GM18499 (cell line): ENCODE measurements at regions not wholly inside any gene's neighbourhood (a gene's known extent, or its start where the extent isn't known, plus 50 kb on each side); places are given as distances from the start of the nearest gene placed in this dataset.

ENCODE experiments used
- ATAC-seq: cut with Tn5 transposase; IDR thresholded peaks from one replicate; pipeline ENCODE4 v1.9.1; 2021; ENCODE audit warnings: moderate number of reproducible peaks; ENCODE audit not compliant: insufficient read depth, unreplicated experiment

DNA sequence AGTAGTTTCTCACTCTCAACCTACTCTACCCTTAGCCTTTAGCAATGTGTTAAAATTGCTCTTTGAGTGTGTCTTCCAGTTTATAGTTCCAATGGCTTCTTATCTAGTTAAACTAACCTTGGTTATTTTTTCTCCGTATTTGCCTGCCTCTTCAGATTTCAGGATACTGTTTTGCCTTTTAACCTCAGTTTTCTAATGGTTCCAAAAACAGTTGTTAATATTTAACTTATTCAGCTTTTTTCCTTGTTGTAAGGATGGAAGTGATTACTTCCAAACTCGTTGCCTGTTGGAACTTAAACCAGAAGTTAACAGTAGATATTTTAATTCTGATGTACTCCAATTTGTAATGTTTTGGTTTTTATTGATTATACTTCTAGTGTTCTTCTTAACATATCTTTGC, 1574.9 kb downstream of the HACE1 start:
- ATAC-seq, result no peak

DNA sequence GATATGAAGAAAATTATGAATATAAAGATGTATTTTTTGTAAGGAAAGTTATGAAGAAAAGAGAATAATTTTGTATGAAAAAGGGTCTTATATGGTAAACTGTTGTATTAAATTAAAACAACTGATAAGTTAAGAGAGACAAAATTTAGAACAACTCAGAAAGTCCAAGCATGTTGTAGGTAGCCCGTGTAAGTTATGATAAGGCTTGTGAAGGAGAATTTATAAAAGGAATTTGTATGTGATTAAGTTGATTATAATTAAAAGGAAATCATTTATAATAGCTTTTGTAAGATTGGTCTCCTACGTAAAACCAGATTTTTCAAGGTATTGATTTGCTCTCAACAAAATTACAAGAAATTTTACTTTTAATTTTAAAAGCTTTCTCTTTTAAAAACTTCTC, 1579.3 kb downstream of the HACE1 start:
- no peak for ATAC-seq

DNA sequence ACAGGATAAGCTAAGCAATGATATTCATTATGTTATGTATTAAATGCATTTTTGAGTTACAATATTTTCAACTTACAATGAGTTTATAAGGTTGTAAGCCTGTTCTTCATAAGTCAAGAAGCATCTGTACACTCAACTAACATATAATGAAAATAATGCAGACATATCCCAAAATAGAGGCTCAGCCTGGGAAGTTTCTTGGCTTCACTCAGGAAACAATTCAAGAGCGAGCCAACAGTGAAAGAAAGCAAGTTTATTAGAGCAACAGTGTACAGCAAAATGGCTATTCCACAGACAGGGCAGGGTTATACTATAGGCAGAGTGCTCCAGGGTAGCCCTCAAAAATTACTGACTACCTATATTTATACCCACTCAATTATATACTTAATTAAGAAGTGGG, 1581.8 kb downstream of the HACE1 start:
- no peak for ATAC-seq

DNA sequence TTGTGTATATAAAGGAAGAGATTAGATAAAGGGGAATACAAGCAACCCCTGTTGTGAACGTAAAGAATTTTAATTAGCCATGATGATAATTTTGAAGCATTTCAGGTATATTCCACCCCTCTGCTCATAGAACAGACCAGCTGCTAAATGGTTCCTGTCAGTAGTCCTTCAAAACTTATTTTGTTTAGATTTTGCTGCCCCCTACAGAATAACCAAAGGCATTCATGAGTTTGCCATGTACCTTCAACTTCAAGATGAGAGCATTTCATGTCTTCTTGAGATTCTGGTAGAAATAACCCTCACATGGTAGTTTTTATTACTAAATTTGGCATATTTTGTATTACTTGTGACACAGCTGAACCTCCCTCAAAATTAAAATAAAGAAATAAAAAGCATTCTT, 1586.7 kb downstream of the HACE1 start:
- ATAC-seq, result no peak

DNA sequence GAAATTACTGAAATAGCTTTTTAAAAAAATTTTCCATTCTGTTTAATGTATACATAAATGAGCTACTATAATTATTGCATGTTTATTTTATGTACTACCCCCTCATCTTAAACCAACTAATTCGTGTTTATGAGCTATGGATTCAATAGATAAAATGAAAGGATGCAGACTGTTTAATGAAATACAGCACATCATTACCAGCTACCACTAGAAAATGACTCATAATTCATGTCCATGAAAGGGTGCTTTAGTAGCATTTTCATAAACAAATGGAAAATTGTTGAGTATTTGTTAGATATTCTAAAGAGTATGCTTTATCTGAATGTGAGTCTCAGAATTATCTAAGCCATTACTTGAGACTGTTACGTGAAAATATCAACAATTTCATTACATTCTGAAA, 1590.1 kb downstream of the HACE1 start:
- no peak for ATAC-seq

DNA sequence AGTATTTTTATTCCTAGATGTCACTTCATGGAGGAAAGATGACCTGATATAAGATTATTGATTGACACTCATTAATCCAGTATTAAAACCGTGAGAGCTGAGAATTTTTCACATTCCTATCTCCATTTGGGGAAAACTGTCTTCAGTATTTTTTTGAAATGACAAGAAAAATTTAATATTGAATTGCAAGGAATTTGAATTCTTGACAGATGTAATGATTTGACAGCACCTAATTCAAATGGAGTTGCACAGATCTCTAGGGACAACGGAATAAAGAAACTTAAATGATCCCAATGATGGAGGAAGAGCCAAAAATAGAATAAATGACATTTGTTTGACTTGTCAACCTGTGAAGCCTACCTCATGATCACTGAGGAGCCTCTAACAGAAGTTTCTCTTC, 1591.4 kb downstream of the HACE1 start:
- no peak for ATAC-seq

DNA sequence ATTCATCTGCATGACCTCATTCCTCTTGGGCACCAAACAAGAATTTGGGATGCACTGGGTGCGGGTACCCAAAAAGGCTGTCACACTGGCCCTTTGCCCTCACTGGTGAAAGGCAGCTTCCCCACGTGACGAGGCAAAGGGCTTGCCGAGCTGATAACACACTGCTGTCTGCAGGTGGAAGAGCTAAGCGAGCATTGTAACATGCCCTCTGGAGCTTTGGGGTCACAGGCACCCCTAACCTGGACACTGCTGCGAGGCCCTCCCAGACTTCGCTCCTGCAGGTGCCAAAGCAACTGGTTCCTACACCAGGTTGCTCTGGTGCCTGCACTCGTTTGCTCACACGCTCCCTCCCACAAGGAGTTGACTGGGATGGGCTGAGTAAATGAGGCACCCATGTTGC, 1595.7 kb downstream of the HACE1 start:
- no peak for ATAC-seq

DNA sequence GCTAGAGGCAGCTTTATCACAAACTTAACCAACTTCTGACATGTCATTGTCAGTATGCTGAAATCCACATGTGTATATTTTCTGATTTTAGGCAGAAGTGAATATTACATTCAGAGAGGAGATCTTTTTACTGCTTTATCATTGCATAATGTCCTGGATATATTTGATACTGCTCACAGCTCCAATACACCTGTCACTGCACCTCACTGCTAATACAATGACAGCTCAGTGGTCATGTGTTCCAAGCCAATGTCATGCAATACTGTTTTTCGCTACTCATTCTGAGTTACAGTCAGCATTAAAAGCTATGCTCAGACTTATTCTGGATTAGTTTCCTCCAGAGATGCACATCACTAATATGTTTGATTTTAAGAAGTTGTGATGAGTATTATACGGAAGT, 1604.6 kb downstream of the HACE1 start:
- ATAC-seq, result no peak

DNA sequence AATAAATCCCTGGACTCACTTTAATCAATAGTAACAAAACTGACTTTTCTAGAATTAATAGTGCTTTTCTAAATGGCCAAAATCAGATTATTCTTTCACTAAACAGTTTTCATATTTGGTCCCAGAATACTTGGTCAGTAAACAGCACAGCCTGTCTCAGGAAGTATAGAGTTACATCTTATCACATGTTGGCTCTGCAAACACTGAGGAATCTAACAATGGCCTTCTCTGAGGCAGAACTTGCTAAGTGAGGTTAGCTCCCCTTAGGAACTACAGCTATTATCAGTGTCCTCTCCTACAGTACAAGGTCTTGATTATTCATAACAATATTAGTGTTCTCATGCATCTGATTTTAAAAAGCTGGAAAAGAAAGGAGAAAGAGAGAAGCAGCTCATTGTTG, 1622.8 kb downstream of the HACE1 start:
- no peak for ATAC-seq

DNA sequence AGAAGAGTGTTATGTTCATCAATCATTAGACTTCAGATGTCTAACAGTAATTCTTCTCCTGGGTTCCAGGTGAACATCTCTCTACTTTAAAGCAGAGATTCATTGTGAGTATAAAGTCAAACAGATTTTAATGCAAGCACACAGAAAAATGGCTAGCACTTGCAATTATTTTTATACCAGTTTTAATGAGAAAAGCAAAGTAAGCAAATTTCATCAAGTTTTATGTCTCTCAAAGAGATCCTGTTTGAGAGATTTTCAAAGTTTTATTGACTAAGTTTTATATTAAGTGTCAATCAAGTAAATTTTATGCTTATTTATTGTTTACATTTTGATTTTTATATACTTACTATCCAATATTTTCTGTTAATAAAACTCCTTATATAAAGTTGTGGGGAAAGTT, 1628.5 kb downstream of the HACE1 start:
- ATAC-seq, result no peak

DNA sequence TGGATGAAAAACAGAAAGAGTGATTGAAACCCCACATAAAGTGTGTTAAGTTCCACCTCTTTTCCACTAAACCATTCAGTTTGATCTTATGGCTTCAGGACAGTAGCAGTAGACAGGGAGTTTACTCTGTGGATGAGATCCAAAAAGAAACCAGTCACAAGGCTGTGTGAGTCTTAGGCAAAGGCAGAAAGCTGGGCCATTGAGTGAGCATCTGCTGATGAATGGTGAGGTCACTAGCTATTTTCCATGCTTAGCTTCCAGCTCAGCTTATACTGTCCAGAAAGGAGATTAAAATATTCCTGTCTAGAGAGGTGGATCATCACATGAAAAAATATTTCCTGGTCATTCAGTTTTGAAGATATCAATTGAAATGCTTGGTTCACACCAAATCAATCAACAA, 1643.9 kb downstream of the HACE1 start:
- no peak for ATAC-seq

DNA sequence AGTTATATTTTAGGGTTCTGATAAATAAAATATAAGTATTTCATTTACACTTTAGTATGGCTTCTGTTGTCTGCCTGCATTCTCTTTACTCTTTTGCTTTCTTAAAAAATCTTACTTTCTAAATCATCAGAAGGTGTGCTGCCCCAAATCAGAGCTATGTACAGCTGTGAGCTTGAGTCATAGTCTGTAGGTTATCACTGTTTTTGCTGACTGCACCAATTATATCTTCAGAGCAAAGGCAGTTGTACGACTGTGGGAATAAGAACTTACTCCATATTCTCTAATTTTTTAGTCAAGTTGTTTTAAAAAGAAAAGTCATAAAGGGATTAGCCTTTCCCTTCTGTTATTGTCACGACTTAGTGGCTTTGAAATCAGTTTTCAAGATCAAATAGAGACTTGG, 1649.0 kb downstream of the HACE1 start:
- no peak for ATAC-seq

DNA sequence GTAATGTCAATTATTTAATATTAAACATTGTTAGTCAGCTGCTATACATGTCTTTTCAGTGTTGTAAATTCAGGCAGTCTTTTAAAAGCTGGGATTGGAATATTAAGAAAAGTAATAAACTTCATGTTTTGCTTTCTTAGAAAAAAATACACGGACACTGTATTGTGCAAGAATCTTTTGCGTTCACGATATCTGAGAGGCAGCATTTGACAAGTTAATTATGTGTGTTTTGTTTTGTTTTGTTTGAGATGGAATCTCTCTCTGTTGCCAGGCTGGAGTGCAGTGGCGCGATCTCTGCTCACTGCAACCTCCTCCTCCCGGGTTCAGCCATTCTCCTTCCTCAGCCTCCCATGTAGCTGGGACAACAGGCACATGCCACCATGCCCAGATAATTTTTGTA, 1661.3 kb downstream of the HACE1 start:
- no peak for ATAC-seq

DNA sequence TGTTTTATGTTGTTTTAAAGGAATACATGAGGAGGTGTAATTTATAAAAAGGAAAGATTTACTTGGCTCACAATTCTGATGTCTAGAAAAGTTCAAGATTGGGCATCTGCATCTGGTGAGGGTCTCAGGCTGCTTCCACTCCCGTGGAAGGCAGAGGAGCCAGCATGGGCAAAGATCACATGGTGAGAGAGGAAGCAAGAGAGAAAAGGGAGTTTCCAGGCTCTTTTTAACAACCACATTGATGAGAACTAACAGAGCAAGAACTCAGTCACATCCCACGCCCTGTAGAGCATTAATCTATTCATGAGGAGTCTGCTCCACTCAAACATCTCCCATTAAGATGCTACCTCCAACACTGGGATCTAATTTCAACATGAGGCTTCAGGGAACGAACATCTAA, 1666.3 kb downstream of the HACE1 start:
- ATAC-seq, result no peak

DNA sequence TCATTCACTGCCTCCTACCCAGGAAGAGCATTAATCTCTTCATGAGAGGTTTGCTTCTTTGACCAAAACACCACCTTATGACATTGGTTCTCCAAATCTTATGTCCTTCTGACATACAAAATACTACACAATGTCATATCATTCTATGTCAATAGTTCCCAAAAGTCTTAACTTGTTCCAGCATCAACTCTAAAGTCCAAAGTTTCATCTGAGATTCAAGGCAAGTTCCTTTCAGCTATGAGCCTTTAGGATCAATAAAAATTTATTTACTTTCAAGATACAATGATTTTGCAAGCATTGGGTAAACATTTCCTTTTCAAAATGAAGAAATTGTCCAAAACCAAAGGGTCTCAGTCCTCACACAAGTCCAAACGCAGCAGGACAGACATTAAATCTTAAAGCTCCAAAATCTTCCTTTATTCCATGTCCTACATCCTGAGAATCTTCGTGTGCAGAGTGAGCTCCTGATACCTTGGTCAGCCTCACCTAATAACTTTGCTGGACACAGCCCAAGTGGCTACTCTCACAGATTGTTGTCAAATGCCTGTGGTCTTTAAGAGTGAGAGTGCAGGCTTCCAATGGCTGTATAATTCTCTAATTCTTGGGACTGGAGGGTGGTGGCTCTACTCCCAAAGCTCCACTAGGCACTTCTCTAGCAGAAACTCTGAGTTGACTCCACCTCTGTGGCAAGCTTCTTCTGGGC, 1668.2 kb downstream of the HACE1 start:
- ATAC-seq, result no peak

DNA sequence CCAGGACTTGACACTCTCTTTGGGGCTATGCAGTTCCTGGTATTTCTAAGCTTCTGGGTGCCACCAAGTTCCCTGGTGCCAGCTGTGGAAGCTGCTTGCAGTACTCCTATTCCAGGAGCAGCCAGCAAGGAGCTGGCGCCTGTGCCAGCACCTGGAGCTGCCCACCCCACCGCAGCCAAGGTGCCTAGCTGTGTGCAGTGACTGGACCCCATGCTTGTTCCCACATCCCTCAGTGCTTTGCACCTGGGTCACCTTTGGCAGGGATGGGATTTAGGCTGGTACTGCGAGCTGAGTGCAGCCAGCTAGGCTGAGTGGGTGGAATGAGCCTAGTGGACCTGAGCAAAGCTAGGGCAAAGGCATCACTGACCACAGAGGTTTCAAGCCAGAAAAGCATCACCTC, 1674.9 kb downstream of the HACE1 start:
- ATAC-seq, result no peak

DNA sequence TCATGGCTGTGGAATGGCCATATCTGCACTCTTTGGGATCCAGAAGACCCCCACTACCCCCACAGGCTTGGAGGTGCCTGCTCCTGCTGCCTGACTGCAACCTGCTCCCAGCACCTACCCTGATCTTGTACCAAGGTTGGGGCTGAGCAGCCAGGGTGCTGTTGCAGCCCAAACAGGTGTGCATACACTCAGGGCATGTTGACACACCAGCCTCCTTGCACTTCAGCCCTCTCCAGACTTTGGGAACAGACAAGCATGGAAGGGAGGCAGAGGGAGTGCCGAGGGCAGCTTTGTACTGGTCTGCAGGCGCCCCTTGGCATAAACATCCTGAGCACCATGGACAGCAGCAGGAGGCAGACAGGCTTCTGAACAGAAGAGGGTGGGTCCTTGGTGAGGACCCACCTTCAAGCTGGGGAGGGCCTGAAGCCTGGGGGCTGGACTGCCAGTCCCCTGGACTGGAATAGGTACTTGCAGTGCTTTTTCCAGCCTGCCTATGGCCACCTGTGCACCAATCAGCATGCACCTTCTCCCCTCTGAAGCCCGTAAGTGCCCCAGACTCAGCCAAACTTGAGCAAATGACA, 1675.8 kb downstream of the HACE1 start:
- no peak for ATAC-seq

DNA sequence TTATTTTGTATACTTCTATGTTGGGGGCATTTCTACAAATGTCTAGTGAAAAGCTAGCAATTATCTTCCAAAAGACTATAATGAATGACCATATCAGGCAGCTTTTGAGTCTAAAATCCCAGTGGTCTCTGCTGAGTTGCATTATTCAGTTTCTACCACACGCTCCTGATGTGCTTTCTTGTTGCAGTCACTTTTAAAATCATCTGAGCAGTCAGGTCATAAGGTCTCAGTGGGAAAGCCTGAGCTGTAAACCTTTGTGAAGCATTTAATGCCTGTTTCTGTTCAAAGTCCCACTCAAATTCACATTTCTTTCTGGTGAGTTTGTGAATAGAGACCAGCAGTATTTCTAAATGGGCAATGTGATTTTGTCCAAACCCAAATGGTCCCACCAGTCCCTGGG, 1681.5 kb downstream of the HACE1 start:
- ATAC-seq, result no peak

DNA sequence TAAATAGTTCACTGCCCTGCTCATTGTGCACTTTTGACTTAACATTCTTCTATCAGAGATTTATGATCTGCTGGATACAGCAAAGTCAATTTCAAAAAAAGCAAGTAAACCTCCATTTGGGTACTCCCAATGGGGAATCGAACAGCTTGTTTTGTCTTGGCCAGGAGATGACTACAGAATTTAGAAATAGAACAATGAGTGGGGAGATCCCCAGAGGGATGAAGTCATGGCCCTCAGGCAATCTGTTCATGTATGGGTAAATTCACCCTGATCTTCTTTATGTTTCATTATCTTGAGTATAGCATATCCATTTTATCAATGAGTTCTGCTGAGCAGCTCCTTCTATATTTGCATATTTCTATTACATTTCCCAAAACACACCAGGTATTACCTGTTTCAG, 1681.9 kb downstream of the HACE1 start:
- no peak for ATAC-seq

DNA sequence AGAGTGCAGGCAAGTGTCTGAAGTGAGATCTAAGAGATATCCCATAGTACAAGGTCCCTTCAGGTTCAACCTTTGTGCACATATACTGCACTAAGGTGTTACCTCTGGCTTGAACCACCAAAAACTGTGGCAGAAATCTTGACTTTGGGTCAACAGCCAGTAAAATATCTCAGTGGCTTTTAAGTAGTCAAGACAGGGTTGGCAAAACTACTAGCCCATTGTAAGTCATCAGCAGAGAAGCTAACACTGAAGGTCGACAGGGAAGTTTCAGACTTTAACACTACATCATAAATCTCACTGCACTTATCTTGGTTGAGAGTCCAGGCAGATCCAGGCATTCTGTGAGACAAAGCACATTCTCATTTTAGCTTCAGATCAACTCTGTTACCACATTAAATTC, 1684.7 kb downstream of the HACE1 start:
- no peak for ATAC-seq

DNA sequence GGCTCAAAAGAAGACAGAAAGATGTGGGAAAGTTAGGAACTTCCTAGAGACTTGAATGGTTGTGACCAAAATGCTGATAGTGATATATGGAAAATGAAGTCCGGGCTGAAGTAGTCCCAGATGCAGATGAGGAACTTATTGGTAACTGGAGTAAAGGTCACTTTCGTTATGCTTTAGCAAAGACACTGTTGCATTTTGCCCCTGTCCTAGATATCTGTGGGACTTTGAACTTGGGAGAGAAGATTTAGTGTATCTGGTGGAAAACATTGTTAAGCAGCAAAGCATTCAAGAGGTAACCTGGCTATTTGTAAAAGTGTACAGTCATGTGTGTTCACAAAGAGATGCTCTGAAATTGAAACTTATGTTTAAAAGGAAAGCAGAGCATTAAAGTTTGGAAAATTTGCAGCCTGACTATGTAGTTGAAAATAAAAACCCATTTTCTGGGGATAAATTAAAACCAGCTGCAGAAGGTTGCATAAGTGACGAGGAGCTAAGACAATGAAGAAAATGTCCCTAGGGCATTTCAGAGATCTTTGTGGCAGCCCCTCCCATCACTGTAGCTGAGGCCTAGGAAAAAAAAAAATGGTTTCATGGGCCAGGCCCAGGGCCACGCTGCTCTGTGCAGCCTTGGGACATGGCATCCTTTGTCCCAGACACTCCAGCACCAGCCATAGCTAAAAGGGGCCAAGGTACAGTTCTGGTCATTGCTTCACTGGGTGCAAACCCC, 1692.2 kb downstream of the HACE1 start:
- ATAC-seq, result no peak
